ENCODE measurements at regions not wholly inside any gene's neighbourhood (a gene's known extent, or its start where the extent isn't known, plus 50 kb on each side); places are given as distances from the start of the nearest gene placed in this dataset.

- TF ChIP-seq CTCF (IDR thresholded peaks at IDR 0.05): no peak
- no peak for TF ChIP-seq POLR2AphosphoS5 (IDR thresholded peaks at IDR 0.05; ENCODE audit: low read depth, low read length)
- TF ChIP-seq TCF7L2 (IDR thresholded peaks at IDR 0.05; ENCODE audit: low read depth, low read length): no peak
- no peak for TF ChIP-seq SIN3A (IDR thresholded peaks at IDR 0.05; ENCODE audit: borderline replicate concordance, insufficient read depth, low read depth, low read length)
Measured at GRCh38 chr10:120103738-120104560, 211.4 kb downstream of the SEC23IP start.
